Fibroblast of skin of right biceps (primary cell): ENCODE measurements at regions not wholly inside any gene's neighbourhood (a gene's known extent, or its start where the extent isn't known, plus 50 kb on each side); places are given as distances from the start of the nearest gene placed in this dataset.
"Not testable (repeated sequence)": the region's sequence is repeated elsewhere in the genome, so short reads cannot be mapped to it uniquely, and the experiment has no call there.

Experiments
- DNase-seq: peaks from one replicate; pipeline ENCODE4 v3.0.0-alpha.2; 2013

- DNase-seq: not testable (repeated sequence)
Measured at GRCh38 chr20:22967706-22968105, 67.4 kb upstream of the SSTR4 start.

GRCh38 chr20:22969031-22969430 is 66.1 kb upstream of the SSTR4 start:
- not testable (repeated sequence) for DNase-seq

GRCh38 chr20:22971077-22971476 is 64.0 kb upstream of the SSTR4 start:
- DNase-seq: not testable (repeated sequence)

GRCh38 chr20:22974354-22974753 is 60.8 kb upstream of the SSTR4 start:
- peak; percentile 15 for DNase-seq

- DNase-seq: peak; percentile 1
Measured at GRCh38 chr20:22977047-22977785, 57.9 kb upstream of the SSTR4 start.

GRCh38 chr20:22984008-22984407 is 51.1 kb upstream of the SSTR4 start:
- no peak for DNase-seq

- peak; percentile 12 for DNase-seq
Measured at GRCh38 chr20:22984606-22985005, 50.5 kb upstream of the SSTR4 start.

- no peak for DNase-seq
Measured at GRCh38 chr20:22985239-22985778, 49.8 kb upstream of the SSTR4 start.
